C4-2B (cell line): ENCODE measurements at regions not wholly inside any gene's neighbourhood (a gene's known extent, or its start where the extent isn't known, plus 50 kb on each side); places are given as distances from the start of the nearest gene placed in this dataset.

Experiments
- CTCF ChIP-seq: fragments of 450-650 bp; conservative IDR thresholded peaks from 2 replicates; pipeline ENCODE4 v1.5.1; 2017; ENCODE audit warnings: mild to moderate bottlenecking
- ZFX ChIP-seq: fragments of 450-650 bp; IDR thresholded peaks from 2 replicates; pipeline ENCODE4 v1.6.1; 2017

- no peak for TF ChIP-seq CTCF
- no peak for TF ChIP-seq ZFX
Measured at GRCh38 chr9:135268031-135268430, 180.6 kb downstream of the OLFM1 start.
